NCI-H2081 (cell line): ENCODE measurements at regions not wholly inside any gene's neighbourhood (a gene's known extent, or its start where the extent isn't known, plus 50 kb on each side); places are given as distances from the start of the nearest gene placed in this dataset.

Experiments used
- DNase-seq, 2 experiments: peaks; one replicate each; lab custom pipeline; 2025; lab: John Stamatoyannopoulos, UW

GRCh38 chr2:160674146-160674750, 180.6 kb upstream of the RBMS1 start:
- no peak for DNase-seq

- no peak for DNase-seq
These were observed 186.1 kb upstream of the RBMS1 start for GRCh38 chr2:160679686-160680085.

GRCh38 chr2:160680294-160680693, 186.7 kb upstream of the RBMS1 start:
- DNase-seq, result no peak

- no peak for DNase-seq
These were observed 187.4 kb upstream of the RBMS1 start for GRCh38 chr2:160680974-160681373.

- DNase-seq, result no peak
These were observed 189.6 kb upstream of the RBMS1 start for GRCh38 chr2:160683206-160683605.

- DNase-seq, result peak; percentile 33 to 76
These were observed 194.0 kb upstream of the RBMS1 start for GRCh38 chr2:160687629-160688028.

GRCh38 chr2:160689441-160689840, 195.8 kb upstream of the RBMS1 start:
- no peak for DNase-seq

- no peak for DNase-seq
These were observed 200.6 kb upstream of the RBMS1 start for GRCh38 chr2:160694221-160694620.

GRCh38 chr2:160694631-160695030, 201.0 kb upstream of the RBMS1 start:
- no peak for DNase-seq

GRCh38 chr2:160695402-160696086, 201.9 kb upstream of the RBMS1 start:
- DNase-seq, result peak in 1 of 2 experiments; percentile 5

- DNase-seq, result no peak
These were observed 202.5 kb upstream of the RBMS1 start for GRCh38 chr2:160696087-160696452.

- peak in 1 of 2 experiments; percentile 16 for DNase-seq
These were observed 204.2 kb upstream of the RBMS1 start for GRCh38 chr2:160697817-160698216.

GRCh38 chr2:160700021-160700814, 206.6 kb upstream of the RBMS1 start:
- DNase-seq, result no peak

GRCh38 chr2:160701822-160702221, 208.2 kb upstream of the RBMS1 start:
- no peak for DNase-seq

- DNase-seq, result no peak
These were observed 209.1 kb upstream of the RBMS1 start for GRCh38 chr2:160702754-160703153.

- DNase-seq, result no peak
These were observed 210.3 kb upstream of the RBMS1 start for GRCh38 chr2:160703648-160704585.

- DNase-seq, result no peak
These were observed 221.8 kb upstream of the RBMS1 start for GRCh38 chr2:160715428-160715827.

- no peak for DNase-seq
These were observed 225.5 kb upstream of the RBMS1 start for GRCh38 chr2:160719116-160719515.

- no peak for DNase-seq
These were observed 226.5 kb upstream of the RBMS1 start for GRCh38 chr2:160720098-160720497.

- DNase-seq, result no peak
These were observed 227.8 kb upstream of the RBMS1 start for GRCh38 chr2:160721089-160722040.

- no peak for DNase-seq
These were observed 232.4 kb upstream of the RBMS1 start for GRCh38 chr2:160726046-160726445.
